ENCODE measurements at regions not wholly inside any gene's neighbourhood (a gene's known extent, or its start where the extent isn't known, plus 50 kb on each side); places are given as distances from the start of the nearest gene placed in this dataset.

GRCh38 chr12:90585640-90586304 is 369.2 kb downstream of the CCER1 start:
- Histone ChIP-seq H3K36me3 (no peaks in the 10 kb centered on the region), H3K4me3 (no peak overlapping the region)
- no peak for ATAC-seq (ENCODE audit: insufficient number of reproducible peaks, low FRiP score, low read depth)

GRCh38 chr12:90576707-90577106 is 378.3 kb downstream of the CCER1 start:
- no peak for ATAC-seq (ENCODE audit: insufficient number of reproducible peaks, low FRiP score, low read depth)
- no peaks in the 10 kb centered on the region for H3K27me3 ChIP-seq (replicated peaks; ENCODE audit: insufficient read depth)
- no peak for TF ChIP-seq CTCF (IDR thresholded peaks at IDR 0.05)
- no peaks in the 10 kb centered on the region for H3K4me1 ChIP-seq (ENCODE audit: control insufficient read depth in 1 of 2, low read depth in 2 of 2)
- H3K9me3 ChIP-seq: no peaks in the 10 kb centered on the region
- H3K36me3 ChIP-seq: no peaks in the 10 kb centered on the region
- H3K4me3 ChIP-seq: no peak overlapping the region
- DNase-seq (ENCODE audit: low spot score): no peak
- no peak overlapping the region for H3K27ac ChIP-seq

More at GRCh38 chr12:90585640-90586304, 369.2 kb downstream of the CCER1 start:
- H3K9me3 ChIP-seq: no peaks in the 10 kb centered on the region
- H3K27me3 ChIP-seq (replicated peaks; ENCODE audit: insufficient read depth): no peaks in the 10 kb centered on the region
- TF ChIP-seq CTCF (IDR thresholded peaks at IDR 0.05): no peak
- no peak for DNase-seq (ENCODE audit: low spot score)
- H3K27ac ChIP-seq: no peak overlapping the region
- no peaks in the 10 kb centered on the region for H3K4me1 ChIP-seq (ENCODE audit: control insufficient read depth in 1 of 2, low read depth in 2 of 2)

- DNase-seq (ENCODE audit: low spot score): no peak
- H3K4me1 ChIP-seq (ENCODE audit: control insufficient read depth in 1 of 2, low read depth in 2 of 2): no peaks in the 10 kb centered on the region
Observed at GRCh38 chr12:90575995-90576394, 379.0 kb downstream of the CCER1 start.

GRCh38 chr12:90574676-90575075 is 380.3 kb downstream of the CCER1 start:
- Histone ChIP-seq H3K9me3 (no peaks in the 10 kb centered on the region), H3K27me3 (replicated peaks; ENCODE audit: insufficient read depth) (no peaks in the 10 kb centered on the region), H3K4me1 (ENCODE audit: control insufficient read depth in 1 of 2, low read depth in 2 of 2) (no peaks in the 10 kb centered on the region), H3K27ac (no peak overlapping the region), H3K4me3 (no peak overlapping the region), H3K36me3 (no peaks in the 10 kb centered on the region)
- no peak for TF ChIP-seq CTCF (IDR thresholded peaks at IDR 0.05)
- DNase-seq (ENCODE audit: low spot score) (no peak), ATAC-seq (ENCODE audit: insufficient number of reproducible peaks, low FRiP score, low read depth) (no peak)

More at GRCh38 chr12:90575995-90576394, 379.0 kb downstream of the CCER1 start:
- no peaks in the 10 kb centered on the region for H3K27me3 ChIP-seq (replicated peaks; ENCODE audit: insufficient read depth)
- no peaks in the 10 kb centered on the region for H3K36me3 ChIP-seq
- no peaks in the 10 kb centered on the region for H3K9me3 ChIP-seq
- no peak overlapping the region for H3K4me3 ChIP-seq
- H3K27ac ChIP-seq: no peak overlapping the region
- TF ChIP-seq CTCF (IDR thresholded peaks at IDR 0.05): no peak
- no peak for ATAC-seq (ENCODE audit: insufficient number of reproducible peaks, low FRiP score, low read depth)

GRCh38 chr12:90572778-90573177 is 382.2 kb downstream of the CCER1 start:
- no peaks in the 10 kb centered on the region for H3K4me1 ChIP-seq (ENCODE audit: control insufficient read depth in 1 of 2, low read depth in 2 of 2)
- H3K4me3 ChIP-seq: no peak overlapping the region
- DNase-seq (ENCODE audit: low spot score) (no peak), ATAC-seq (ENCODE audit: insufficient number of reproducible peaks, low FRiP score, low read depth) (no peak)
- no peaks in the 10 kb centered on the region for H3K9me3 ChIP-seq
- no peaks in the 10 kb centered on the region for H3K36me3 ChIP-seq
- no peak for TF ChIP-seq CTCF (IDR thresholded peaks at IDR 0.05)
- no peaks in the 10 kb centered on the region for H3K27me3 ChIP-seq (replicated peaks; ENCODE audit: insufficient read depth)
- no peak overlapping the region for H3K27ac ChIP-seq
